RWPE2 (cell line): ENCODE measurements at regions not wholly inside any gene's neighbourhood (a gene's known extent, or its start where the extent isn't known, plus 50 kb on each side); places are given as distances from the start of the nearest gene placed in this dataset.

Source experiments
- ATAC-seq: fragments of 200-7000 bp; cut with Tn5 transposase; 3 replicates; pipeline ENCODE4 v1.9.1; 2021; ENCODE audit warnings: low read depth
- DNase-seq: peaks from one replicate; pipeline ENCODE4 v3.0.0-alpha.2; 2020; ENCODE audit warnings: low spot score
- H3K27ac ChIP-seq: fragments of 450-650 bp; 2 replicates; pipeline ENCODE4 v1.5.1; 2017; ENCODE audit warnings: mild to moderate bottlenecking; ENCODE audit not compliant: poor library complexity, severe bottlenecking
- H3K27me3 ChIP-seq: fragments of 250-450 bp; sonication (Bioruptor Pico); 2 replicates; pipeline ENCODE4 v1.5.1; 2021; ENCODE audit warnings: mild to moderate bottlenecking, moderate library complexity; ENCODE audit not compliant: insufficient read depth, poor library complexity, severe bottlenecking
- H3K36me3 ChIP-seq: fragments of 250-450 bp; sonication (Bioruptor Pico); 2 replicates; pipeline ENCODE4 v1.5.1; 2020; ENCODE audit warnings: low read depth, mild to moderate bottlenecking, moderate library complexity
- H3K4me1 ChIP-seq: fragments of 250-450 bp; sonication (Bioruptor Pico); 2 replicates; pipeline ENCODE4 v1.5.1; 2021; ENCODE audit warnings: mild to moderate bottlenecking, moderate library complexity; ENCODE audit not compliant: insufficient read depth, poor library complexity, severe bottlenecking
- H3K4me3 ChIP-seq: fragments of 250-450 bp; sonication (Bioruptor Pico); 2 replicates; pipeline ENCODE4 v1.5.1; 2021; ENCODE audit warnings: mild to moderate bottlenecking, moderate library complexity; ENCODE audit not compliant: severe bottlenecking
- H3K9me3 ChIP-seq: fragments of 250-450 bp; sonication (Bioruptor Pico); 2 replicates; pipeline ENCODE4 v1.5.1; 2021; ENCODE audit warnings: mild to moderate bottlenecking, moderate library complexity; ENCODE audit not compliant: severe bottlenecking
- TF ChIP-seq, protein P1 (sequence below): fragments of 450-650 bp; IDR thresholded peaks from one replicate; pipeline ENCODE4 v1.5.1; 2017; ENCODE audit warnings: mild to moderate bottlenecking, moderate library complexity; ENCODE audit not compliant: poor library complexity, severe bottlenecking

DNA sequence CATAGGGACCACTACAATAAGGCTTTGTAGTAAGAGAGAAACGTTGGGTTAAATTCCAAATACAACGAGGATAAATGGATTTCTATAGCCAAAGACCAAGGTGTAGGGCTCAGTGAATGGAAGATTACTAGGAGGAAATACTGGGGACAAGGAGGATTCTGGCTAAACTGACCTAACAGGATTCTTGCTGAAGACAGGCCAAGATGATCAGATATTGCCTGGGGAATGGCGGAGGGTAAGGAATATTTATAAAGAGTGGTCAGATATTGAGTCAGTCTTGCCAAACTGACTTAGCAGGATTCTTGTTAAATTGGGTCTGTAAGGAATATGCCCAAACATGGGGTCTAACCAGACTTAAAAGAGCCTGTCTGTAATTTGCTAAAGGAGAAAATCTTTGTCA is 463.8 kb downstream of the EDEM1 start:
- Histone ChIP-seq H3K27me3 (no peaks in the 10 kb centered on the region), H3K36me3 (no peaks in the 10 kb centered on the region), H3K27ac (no peak overlapping the region), H3K9me3 (no peaks in the 10 kb centered on the region), H3K4me1 (no peaks in the 10 kb centered on the region), H3K4me3 (no peak overlapping the region)
- DNase-seq (no peak), ATAC-seq (no peak)
- TF ChIP-seq, protein P1, sequence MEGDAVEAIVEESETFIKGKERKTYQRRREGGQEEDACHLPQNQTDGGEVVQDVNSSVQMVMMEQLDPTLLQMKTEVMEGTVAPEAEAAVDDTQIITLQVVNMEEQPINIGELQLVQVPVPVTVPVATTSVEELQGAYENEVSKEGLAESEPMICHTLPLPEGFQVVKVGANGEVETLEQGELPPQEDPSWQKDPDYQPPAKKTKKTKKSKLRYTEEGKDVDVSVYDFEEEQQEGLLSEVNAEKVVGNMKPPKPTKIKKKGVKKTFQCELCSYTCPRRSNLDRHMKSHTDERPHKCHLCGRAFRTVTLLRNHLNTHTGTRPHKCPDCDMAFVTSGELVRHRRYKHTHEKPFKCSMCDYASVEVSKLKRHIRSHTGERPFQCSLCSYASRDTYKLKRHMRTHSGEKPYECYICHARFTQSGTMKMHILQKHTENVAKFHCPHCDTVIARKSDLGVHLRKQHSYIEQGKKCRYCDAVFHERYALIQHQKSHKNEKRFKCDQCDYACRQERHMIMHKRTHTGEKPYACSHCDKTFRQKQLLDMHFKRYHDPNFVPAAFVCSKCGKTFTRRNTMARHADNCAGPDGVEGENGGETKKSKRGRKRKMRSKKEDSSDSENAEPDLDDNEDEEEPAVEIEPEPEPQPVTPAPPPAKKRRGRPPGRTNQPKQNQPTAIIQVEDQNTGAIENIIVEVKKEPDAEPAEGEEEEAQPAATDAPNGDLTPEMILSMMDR: no peak

DNA sequence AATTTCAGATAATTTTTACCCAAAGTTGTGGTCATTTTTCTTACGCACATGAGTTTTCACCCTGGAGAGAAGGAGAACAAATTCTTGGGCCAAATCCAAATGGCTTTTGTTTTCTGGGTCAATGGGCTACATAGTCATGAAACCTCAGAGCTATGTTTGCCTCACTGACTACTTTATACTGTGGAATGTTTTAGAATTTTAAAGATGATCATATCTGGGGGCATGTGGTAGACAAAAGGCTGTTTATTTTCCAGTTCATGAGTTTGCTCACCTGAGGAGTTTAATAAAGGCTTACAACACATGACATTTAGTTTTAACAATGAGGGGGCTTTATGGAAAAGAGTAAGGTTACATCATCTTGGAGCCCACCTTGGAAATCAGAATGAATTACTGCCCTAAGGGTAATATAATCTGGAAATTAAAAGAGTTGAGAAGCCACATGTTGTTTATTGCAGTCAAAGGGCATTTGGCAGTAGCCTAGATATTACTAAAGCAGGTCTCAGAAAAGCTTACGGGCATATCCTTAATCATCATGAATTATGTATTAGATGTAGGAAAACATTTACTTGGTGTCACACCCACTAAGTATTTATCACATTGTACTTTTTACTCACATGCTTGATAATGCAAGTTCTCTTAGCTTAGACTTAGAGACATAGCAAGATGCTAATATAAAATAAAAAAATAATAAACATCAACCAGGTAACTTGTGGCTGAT is 466.1 kb downstream of the EDEM1 start:
- TF ChIP-seq, protein P1: no peak
- no peak for ATAC-seq
- DNase-seq: no peak
- no peaks in the 10 kb centered on the region for H3K27me3 ChIP-seq
- no peak overlapping the region for H3K27ac ChIP-seq
- H3K36me3 ChIP-seq: no peaks in the 10 kb centered on the region
- no peaks in the 10 kb centered on the region for H3K9me3 ChIP-seq
- H3K4me1 ChIP-seq: no peaks in the 10 kb centered on the region
- H3K4me3 ChIP-seq: no peak overlapping the region

DNA sequence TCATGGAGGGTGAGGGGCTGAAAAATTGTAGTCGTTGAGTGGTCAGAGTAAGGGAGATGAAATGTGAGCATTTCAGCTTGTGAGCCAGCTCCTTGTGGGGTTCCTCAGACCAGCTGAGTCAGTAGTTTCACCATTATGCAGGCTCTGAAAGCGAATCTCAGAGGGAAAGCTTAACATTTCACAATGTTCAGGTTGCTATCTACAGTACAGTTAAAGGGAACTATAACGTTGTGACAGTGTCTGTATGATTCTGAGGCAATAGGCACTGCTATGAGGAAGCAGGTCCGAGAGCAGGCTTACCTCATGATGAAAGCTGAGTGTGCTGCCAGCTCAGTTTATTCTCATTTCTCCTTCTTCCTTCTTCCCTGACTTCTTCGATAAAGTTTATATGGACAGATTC is 469.6 kb downstream of the EDEM1 start:
- Histone ChIP-seq H3K27ac (no peak overlapping the region), H3K4me1 (no peaks in the 10 kb centered on the region), H3K9me3 (no peaks in the 10 kb centered on the region), H3K4me3 (no peak overlapping the region), H3K27me3 (no peaks in the 10 kb centered on the region), H3K36me3 (no peaks in the 10 kb centered on the region)
- no peak for DNase-seq
- no peak for ATAC-seq
- TF ChIP-seq, protein P1: no peak

DNA sequence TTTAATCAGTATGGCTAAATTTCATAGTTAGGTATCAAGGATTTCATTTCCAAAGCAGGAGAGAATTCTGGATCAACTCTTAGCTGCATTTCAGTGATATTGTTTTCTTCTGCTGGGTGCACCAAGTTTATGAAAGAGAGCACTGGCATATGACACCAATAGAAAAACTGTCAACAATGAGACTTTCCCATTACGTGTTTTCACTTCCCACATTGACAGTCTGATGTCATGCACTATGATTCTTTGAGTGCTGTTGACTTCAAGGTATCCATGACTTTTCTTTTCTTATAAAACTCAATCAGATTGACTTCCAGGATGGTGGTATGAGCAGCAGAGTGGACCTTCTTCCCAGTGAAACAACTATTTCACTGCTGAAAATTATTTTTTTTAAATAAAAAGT is 476.1 kb downstream of the EDEM1 start:
- peaks cover 5% of the 10 kb centered on the region for H3K9me3 ChIP-seq
- ATAC-seq: no peak
- no peaks in the 10 kb centered on the region for H3K4me1 ChIP-seq
- no peaks in the 10 kb centered on the region for H3K36me3 ChIP-seq
- H3K27ac ChIP-seq: no peak overlapping the region
- H3K4me3 ChIP-seq: no peak overlapping the region
- TF ChIP-seq, protein P1: no peak
- no peaks in the 10 kb centered on the region for H3K27me3 ChIP-seq
- DNase-seq: no peak

DNA sequence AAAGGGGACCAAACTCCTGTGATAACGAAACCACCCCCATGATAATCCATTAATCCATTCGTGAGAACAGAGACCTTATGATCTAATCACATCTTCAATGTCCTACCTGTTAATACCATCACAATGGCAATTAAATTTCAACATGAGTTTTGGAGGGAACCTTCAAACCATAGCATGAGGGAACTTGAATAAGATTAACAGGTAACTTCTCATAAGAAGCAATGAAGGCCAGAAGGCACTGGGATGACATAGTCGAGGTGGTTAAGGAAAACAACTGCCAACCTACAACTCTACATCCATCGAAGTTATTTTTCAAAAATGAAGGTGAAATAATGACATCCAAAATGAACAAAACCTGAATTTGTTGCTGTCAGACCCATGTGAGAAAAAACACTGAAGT is 478.9 kb downstream of the EDEM1 start:
- TF ChIP-seq, protein P1: no peak
- H3K4me1 ChIP-seq: no peaks in the 10 kb centered on the region
- ATAC-seq (no peak), DNase-seq (no peak)
- H3K9me3 ChIP-seq: peaks cover 5% of the 10 kb centered on the region
- no peak overlapping the region for H3K27ac ChIP-seq
- H3K36me3 ChIP-seq: no peaks in the 10 kb centered on the region
- no peak overlapping the region for H3K4me3 ChIP-seq
- H3K27me3 ChIP-seq: no peaks in the 10 kb centered on the region
